Fibroblast of skin of scalp (primary cell): ENCODE measurements at regions not wholly inside any gene's neighbourhood (a gene's known extent, or its start where the extent isn't known, plus 50 kb on each side); places are given as distances from the start of the nearest gene placed in this dataset.
"Not testable (repeated sequence)": the region's sequence is repeated elsewhere in the genome, so short reads cannot be mapped to it uniquely, and the experiment has no call there.

Experiments
- DNase-seq: peaks from one replicate; pipeline ENCODE4 v3.0.0-alpha.2; 2013

GRCh38 chr7:82562716-82563404 lies 119.3 kb upstream of the CACNA2D1 start:
- DNase-seq = peak; percentile 83

- DNase-seq = no peak
Measured at GRCh38 chr7:82559193-82559805, 115.7 kb upstream of the CACNA2D1 start.

GRCh38 chr7:82549616-82550285 lies 106.2 kb upstream of the CACNA2D1 start:
- DNase-seq = no peak

- DNase-seq = no peak
Measured at GRCh38 chr7:82548141-82548688, 104.6 kb upstream of the CACNA2D1 start.

- peak; percentile 72 for DNase-seq
Measured at GRCh38 chr7:82542665-82543064, 99.1 kb upstream of the CACNA2D1 start.

GRCh38 chr7:82539969-82540368 lies 96.4 kb upstream of the CACNA2D1 start:
- no peak for DNase-seq

- peak; percentile 8 for DNase-seq
Measured at GRCh38 chr7:82534684-82535083, 91.1 kb upstream of the CACNA2D1 start.

- no peak for DNase-seq
Measured at GRCh38 chr7:82530361-82530760, 86.8 kb upstream of the CACNA2D1 start.

GRCh38 chr7:82528577-82529310 lies 85.2 kb upstream of the CACNA2D1 start:
- peak; percentile 47 for DNase-seq

GRCh38 chr7:82527851-82528250 lies 84.3 kb upstream of the CACNA2D1 start:
- peak; percentile 13 for DNase-seq

- peak; percentile 5 for DNase-seq
Measured at GRCh38 chr7:82521906-82522445, 78.4 kb upstream of the CACNA2D1 start.

- no peak for DNase-seq
Measured at GRCh38 chr7:82517050-82517449, 73.5 kb upstream of the CACNA2D1 start.

- DNase-seq = no peak
Measured at GRCh38 chr7:82511542-82511941, 68.0 kb upstream of the CACNA2D1 start.

GRCh38 chr7:82507976-82508677 lies 64.5 kb upstream of the CACNA2D1 start:
- no peak for DNase-seq

GRCh38 chr7:82507365-82507975 lies 63.9 kb upstream of the CACNA2D1 start:
- DNase-seq = no peak

- no peak for DNase-seq
Measured at GRCh38 chr7:82506702-82507101, 63.1 kb upstream of the CACNA2D1 start.

- DNase-seq = no peak
Measured at GRCh38 chr7:82506208-82506607, 62.6 kb upstream of the CACNA2D1 start.

- no peak for DNase-seq
Measured at GRCh38 chr7:82501346-82501745, 57.8 kb upstream of the CACNA2D1 start.

- DNase-seq = not testable (repeated sequence)
Measured at GRCh38 chr7:82499546-82499945, 56.0 kb upstream of the CACNA2D1 start.

GRCh38 chr7:82494420-82494819 lies 50.8 kb upstream of the CACNA2D1 start:
- no peak for DNase-seq
